HEK293T (cell line): ENCODE measurements at regions not wholly inside any gene's neighbourhood (a gene's known extent, or its start where the extent isn't known, plus 50 kb on each side); places are given as distances from the start of the nearest gene placed in this dataset.
"Not testable (repeated sequence)": the region's sequence is repeated elsewhere in the genome, so short reads cannot be mapped to it uniquely, and the experiment has no call there.

Experiments used
- CTCF ChIA-PET: fragments of 350-600 bp; formaldehyde crosslinking; extraction: SDS; loops from one replicate; lab custom pipeline; 2021; ENCODE audit warnings: antibody characterized with exemption, inconsistent platforms; lab: Yijun Ruan, JAX
- POLR2A ChIA-PET: fragments of 350-600 bp; formaldehyde crosslinking; extraction: SDS; loops from one replicate; lab custom pipeline; 2020; ENCODE audit warnings: antibody characterized with exemption, inconsistent platforms; lab: Yijun Ruan, JAX
- DNase-seq: peaks from one replicate; pipeline ENCODE4 v3.0.0; 2012; ENCODE audit warnings: mixed read lengths; ENCODE audit errors: extremely low spot score
- ARNT ChIP-seq: fragments of 450-650 bp; IDR thresholded peaks from 2 replicates; pipeline ENCODE4 v1.6.1; 2017; ENCODE audit warnings: mild to moderate bottlenecking
- BHLHE40 ChIP-seq: fragments of 450-650 bp; IDR thresholded peaks from 2 replicates; pipeline ENCODE4 v1.6.1; 2016; ENCODE audit warnings: mild to moderate bottlenecking, moderate library complexity, borderline replicate concordance
- CTBP1 ChIP-seq: fragments of 450-650 bp; IDR thresholded peaks from 2 replicates; pipeline ENCODE4 v1.6.1; 2016; ENCODE audit warnings: borderline replicate concordance
- ELF4 ChIP-seq: fragments of 450-650 bp; IDR thresholded peaks from 2 replicates; pipeline ENCODE4 v1.6.1; 2017; ENCODE audit warnings: antibody characterized with exemption
- FOXA1 ChIP-seq: fragments of 450-650 bp; IDR thresholded peaks from 2 replicates; pipeline ENCODE4 v1.6.1; 2016; ENCODE audit warnings: mild to moderate bottlenecking
- FOXK2 ChIP-seq: fragments of 450-650 bp; IDR thresholded peaks from 2 replicates; pipeline ENCODE4 v1.6.1; 2016; ENCODE audit warnings: mild to moderate bottlenecking
- FOXM1 ChIP-seq: fragments of 450-650 bp; IDR thresholded peaks from 2 replicates; pipeline ENCODE4 v1.6.1; 2017; ENCODE audit warnings: mild to moderate bottlenecking, borderline replicate concordance
- HDGF ChIP-seq: fragments of 450-650 bp; IDR thresholded peaks from 2 replicates; pipeline ENCODE4 v1.6.1; 2017; ENCODE audit warnings: antibody characterized with exemption, borderline replicate concordance
- L3MBTL2 ChIP-seq: fragments of 450-650 bp; conservative IDR thresholded peaks from 2 replicates; pipeline ENCODE4 v1.6.1; 2016; ENCODE audit warnings: mild to moderate bottlenecking
- LEF1 ChIP-seq: fragments of 450-650 bp; IDR thresholded peaks from 2 replicates; pipeline ENCODE4 v1.6.1; 2017; ENCODE audit warnings: mild to moderate bottlenecking, borderline replicate concordance
- NFRKB ChIP-seq: fragments of 450-650 bp; IDR thresholded peaks from 2 replicates; pipeline ENCODE4 v1.6.1; 2016; ENCODE audit warnings: mild to moderate bottlenecking, moderate library complexity
- SP1 ChIP-seq: fragments of 450-650 bp; IDR thresholded peaks from 2 replicates; pipeline ENCODE4 v1.6.1; 2017
- SUZ12 ChIP-seq: fragments of 450-650 bp; IDR thresholded peaks from 2 replicates; pipeline ENCODE4 v1.6.1; 2016; ENCODE audit warnings: mild to moderate bottlenecking
- TARDBP ChIP-seq: fragments of 450-650 bp; IDR thresholded peaks from 2 replicates; pipeline ENCODE4 v1.6.1; 2016
- ZNF384 ChIP-seq: fragments of 450-650 bp; IDR thresholded peaks from 2 replicates; pipeline ENCODE4 v1.6.1; 2016
- TF ChIP-seq, protein P1 (sequence below): fragments of 450-650 bp; IDR thresholded peaks from 2 replicates; pipeline ENCODE4 v1.6.1; 2016

- DNase-seq, CTCF ChIA-PET, POLR2A ChIA-PET: not testable (repeated sequence)
Observed at GRCh38 chr21:25531538-25532250, 75.6 kb downstream of the MRPL39 start.

DNA sequence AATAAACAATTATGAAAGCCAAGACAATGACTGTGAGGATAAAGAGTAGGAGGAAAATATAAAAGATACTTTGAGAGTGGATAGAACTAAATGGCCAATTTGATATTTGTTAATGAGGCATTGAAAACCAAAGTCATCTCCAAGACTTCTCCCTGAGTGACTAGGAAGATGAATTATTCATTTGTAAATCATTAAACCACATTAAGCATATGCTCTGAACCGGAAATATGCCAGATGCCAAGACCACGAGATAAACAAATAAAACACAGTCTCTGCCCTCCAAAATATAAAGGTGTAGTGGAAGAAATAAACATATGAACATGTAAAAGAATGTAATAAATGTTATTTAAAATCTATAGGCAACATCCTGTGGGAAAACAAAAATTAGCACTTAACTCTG, 78.8 kb downstream of the MRPL39 start:
- ChIA-PET POLR2A (no interaction called here), CTCF (no interaction called here)
- TF ChIP-seq SUZ12 = no peak
- no peak for TF ChIP-seq BHLHE40
- TF ChIP-seq L3MBTL2 = no peak
- TF ChIP-seq, protein P1, sequence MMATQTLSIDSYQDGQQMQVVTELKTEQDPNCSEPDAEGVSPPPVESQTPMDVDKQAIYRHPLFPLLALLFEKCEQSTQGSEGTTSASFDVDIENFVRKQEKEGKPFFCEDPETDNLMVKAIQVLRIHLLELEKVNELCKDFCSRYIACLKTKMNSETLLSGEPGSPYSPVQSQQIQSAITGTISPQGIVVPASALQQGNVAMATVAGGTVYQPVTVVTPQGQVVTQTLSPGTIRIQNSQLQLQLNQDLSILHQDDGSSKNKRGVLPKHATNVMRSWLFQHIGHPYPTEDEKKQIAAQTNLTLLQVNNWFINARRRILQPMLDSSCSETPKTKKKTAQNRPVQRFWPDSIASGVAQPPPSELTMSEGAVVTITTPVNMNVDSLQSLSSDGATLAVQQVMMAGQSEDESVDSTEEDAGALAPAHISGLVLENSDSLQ = no peak
- no peak for TF ChIP-seq ARNT
- no peak for TF ChIP-seq FOXM1
- no peak for TF ChIP-seq CTBP1
- DNase-seq = no peak

DNA sequence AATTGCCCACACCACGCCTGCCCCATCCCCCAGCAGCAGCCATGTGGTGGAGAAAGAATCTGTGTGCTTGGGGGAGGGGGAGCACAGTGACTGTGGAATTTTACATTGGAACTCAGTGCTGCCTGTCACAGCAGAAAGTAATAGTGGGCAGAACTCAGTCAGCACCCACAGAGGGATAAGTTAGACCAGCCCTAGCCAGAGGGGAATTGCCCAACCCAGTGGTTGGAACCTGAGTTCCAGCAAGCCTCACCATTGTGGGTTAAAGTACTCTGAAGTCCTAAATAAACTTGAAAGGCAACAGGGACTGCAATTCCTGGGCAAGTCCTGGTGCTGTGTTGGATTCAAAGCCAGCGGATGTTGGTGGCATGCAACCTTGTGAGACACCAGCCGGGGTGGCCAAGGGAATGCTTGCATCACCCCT, 88.8 kb downstream of the MRPL39 start:
- ChIA-PET POLR2A (no interaction called here), CTCF (no interaction called here)
- DNase-seq = no peak
- TF ChIP-seq FOXK2 (no peak), ARNT (no peak), CTBP1 (no peak), SUZ12 (no peak), HDGF (no peak), FOXA1 (no peak), L3MBTL2 (no peak), BHLHE40 (no peak), SP1 (no peak), TARDBP (no peak)

DNA sequence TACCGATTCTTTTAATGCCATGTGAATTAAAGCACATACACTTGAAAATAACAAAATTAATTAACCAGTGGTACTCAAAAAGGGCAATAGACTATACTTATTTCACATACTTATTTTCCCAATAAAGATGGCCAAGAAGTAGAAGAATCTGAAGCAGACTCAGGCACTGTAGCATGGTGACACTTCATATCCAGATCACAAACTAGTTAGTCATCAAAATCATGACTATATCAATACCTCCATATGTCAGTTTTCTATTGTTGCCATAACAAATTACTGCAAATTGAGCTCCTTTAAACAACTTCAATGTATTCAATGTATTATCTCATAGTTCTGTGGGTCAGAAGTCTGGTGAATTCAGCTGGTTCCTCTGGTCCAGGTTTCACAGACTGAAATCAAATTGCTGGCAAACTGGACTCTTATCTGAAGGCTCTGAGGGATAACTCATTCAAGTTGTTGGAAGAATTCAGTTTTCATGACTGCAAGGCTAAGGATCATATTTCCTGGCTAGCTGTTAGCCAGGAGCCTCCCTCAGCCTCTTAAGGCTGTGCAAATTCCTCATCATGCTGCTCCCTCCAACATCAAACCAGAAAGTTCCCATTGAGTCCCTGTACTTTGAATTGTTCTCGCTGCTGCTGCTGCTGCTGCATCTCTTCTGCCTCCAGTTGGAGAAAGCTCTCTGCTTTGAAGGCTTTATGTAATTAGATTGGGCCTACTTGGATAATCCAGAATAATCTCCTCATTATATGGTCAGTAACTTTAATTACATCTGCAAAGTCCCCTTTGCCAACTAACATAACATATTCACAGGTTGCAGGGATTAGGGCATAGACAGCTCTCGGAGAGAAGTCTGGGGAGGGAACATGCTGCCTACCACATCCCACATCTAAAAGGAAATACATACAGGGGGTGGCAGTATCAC, 91.5 kb downstream of the MRPL39 start:
- DNase-seq = no peak
- CTCF ChIA-PET = interaction anchor here (0.7 kb wide), 1 partner anchor 285 kb away, joined by 4 read pairs; no protein-coding TSS in a partner anchor
- no peak for TF ChIP-seq FOXA1
- POLR2A ChIA-PET = no interaction called here

DNA sequence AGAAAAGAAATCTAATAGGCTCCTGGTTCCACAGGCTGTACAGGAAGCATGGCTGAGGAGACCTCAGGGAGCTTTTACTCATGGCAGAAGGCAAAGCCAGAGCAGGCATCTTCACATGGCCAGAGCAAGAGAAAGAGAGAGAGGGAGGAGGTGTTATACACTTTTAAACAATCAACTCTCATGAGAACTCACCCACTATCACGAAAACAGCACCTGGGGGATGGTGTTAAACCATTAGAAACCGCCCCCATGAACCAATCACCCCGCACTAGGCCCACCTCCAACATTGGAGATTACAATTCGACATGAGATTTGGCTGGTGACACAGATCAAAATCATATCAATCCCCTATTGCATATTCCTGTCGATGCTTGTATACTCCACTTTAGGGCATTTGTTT, 93.5 kb downstream of the MRPL39 start:
- TF ChIP-seq NFRKB = no peak
- TF ChIP-seq SP1 = no peak
- no peak for TF ChIP-seq ARNT
- no peak for TF ChIP-seq FOXM1
- TF ChIP-seq, protein P1 = no peak
- TF ChIP-seq SUZ12 = no peak
- TF ChIP-seq ELF4 = no peak
- TF ChIP-seq FOXA1 = no peak
- TF ChIP-seq ZNF384 = no peak
- TF ChIP-seq HDGF = no peak
- TF ChIP-seq BHLHE40 = no peak
- no peak for TF ChIP-seq L3MBTL2
- TF ChIP-seq LEF1 = no peak
- TF ChIP-seq FOXK2 = no peak
- CTCF ChIA-PET = no interaction called here
- POLR2A ChIA-PET = no interaction called here
- no peak for DNase-seq

GRCh38 chr21:25512095-25513081, 94.9 kb downstream of the MRPL39 start:
- TF ChIP-seq L3MBTL2 (no peak), ZNF384 (no peak), FOXM1 (no peak), HDGF (no peak), SUZ12 (no peak), ELF4 (no peak), FOXA1 (no peak), BHLHE40 (no peak), FOXK2 (no peak), LEF1 (no peak), NFRKB (no peak)
- TF ChIP-seq, protein P1 = no peak
- no peak for DNase-seq
- POLR2A ChIA-PET = no interaction called here
- CTCF ChIA-PET = no interaction called here
